HepG2 (cell line): ENCODE measurements at regions not wholly inside any gene's neighbourhood (a gene's known extent, or its start where the extent isn't known, plus 50 kb on each side); places are given as distances from the start of the nearest gene placed in this dataset.
A peak's percentile ranks its signal among the peaks of the same experiment; 100 is the strongest.

ENCODE experiments used
- ASH2L ChIP-seq: fragments of 300-600, 200-600 bp; sonication (generic); IDR thresholded peaks from 2 replicates; pipeline ENCODE4 v1.7.0; 2017; ENCODE audit warnings: low read depth, mild to moderate bottlenecking, moderate library complexity, mixed read lengths, low read length; ENCODE audit not compliant: insufficient read length
- CBX5 ChIP-seq: sonication (generic); formaldehyde crosslinking; IDR thresholded peaks from 2 replicates; pipeline ENCODE4 v1.4.0; 2020; ENCODE audit warnings: missing genetic modification reagents, borderline replicate concordance
- DBP ChIP-seq: sonication (generic); formaldehyde crosslinking; IDR thresholded peaks from 2 replicates; pipeline ENCODE4 v1.4.0; 2020; ENCODE audit warnings: missing genetic modification reagents; ENCODE audit errors: not compliant biosample characterization
- FOSL2 ChIP-seq: sonication (generic); formaldehyde crosslinking; IDR thresholded peaks from 2 replicates; pipeline ENCODE4 v1.4.0; 2020; ENCODE audit warnings: missing genetic modification reagents
- JUNB ChIP-seq: sonication (generic); formaldehyde crosslinking; IDR thresholded peaks from 2 replicates; pipeline ENCODE4 v1.8.0; 2022; ENCODE audit warnings: missing genetic modification reagents, mild to moderate bottlenecking, borderline replicate concordance
- NAIF1 ChIP-seq: sonication (generic); formaldehyde crosslinking; IDR thresholded peaks from 2 replicates; pipeline ENCODE4 v1.5.0; 2020; ENCODE audit warnings: mild to moderate bottlenecking, missing genetic modification reagents, borderline replicate concordance
- NFE2L1 ChIP-seq: sonication (generic); formaldehyde crosslinking; IDR thresholded peaks from 2 replicates; pipeline ENCODE4 v1.4.0; 2020; ENCODE audit warnings: missing genetic modification reagents, mild to moderate bottlenecking, borderline replicate concordance
- NR2F2 ChIP-seq: IDR thresholded peaks from 2 replicates; pipeline ENCODE4 v1.6.1; 2012; ENCODE audit warnings: low read depth, inconsistent platforms, borderline replicate concordance
- PAXIP1 ChIP-seq: sonication (generic); formaldehyde crosslinking; conservative IDR thresholded peaks from 2 replicates; pipeline ENCODE4 v1.4.0; 2020; ENCODE audit warnings: mild to moderate bottlenecking, missing genetic modification reagents, moderate library complexity
- POLR2AphosphoS5 ChIP-seq: IDR thresholded peaks from 2 replicates; pipeline ENCODE4 v1.6.1; 2012; ENCODE audit warnings: low read depth, low read length
- RBFOX2 ChIP-seq: fragments of 200-400 bp; formaldehyde crosslinking; IDR thresholded peaks from 2 replicates; pipeline ENCODE4 v1.6.1; 2017; ENCODE audit warnings: low read depth, mild to moderate bottlenecking, low read length
- RFX5 ChIP-seq: IDR thresholded peaks from 2 replicates; pipeline ENCODE4 v1.6.1; 2011; ENCODE audit warnings: low read depth, low read length, improper control_type of control experiment
- RFXAP ChIP-seq: sonication (generic); formaldehyde crosslinking; IDR thresholded peaks from 2 replicates; pipeline ENCODE4 v1.4.0; 2020; ENCODE audit warnings: missing genetic modification reagents, borderline replicate concordance
- RXRB ChIP-seq: IDR thresholded peaks from 2 replicates; pipeline ENCODE4 v1.6.1; 2016; ENCODE audit warnings: borderline replicate concordance, missing genetic modification reagents, missing compliant biosample characterization
- SALL2 ChIP-seq: sonication (generic); formaldehyde crosslinking; IDR thresholded peaks from 2 replicates; pipeline ENCODE4 v1.8.1; 2023; ENCODE audit warnings: mild to moderate bottlenecking, missing genetic modification reagents, inconsistent platforms
- TAF1 ChIP-seq: sonication (generic); formaldehyde crosslinking; IDR thresholded peaks from 2 replicates; pipeline ENCODE4 v1.4.0; 2020; ENCODE audit warnings: missing genetic modification reagents
- XRCC5 ChIP-seq: fragments of 200-400 bp; formaldehyde crosslinking; optimal IDR thresholded peaks from 2 replicates; pipeline ENCODE3; 2017; ENCODE audit warnings: mild to moderate bottlenecking, low read length
- ZBTB39 ChIP-seq: sonication (generic); formaldehyde crosslinking; IDR thresholded peaks from 2 replicates; pipeline ENCODE4 v1.5.0; 2020; ENCODE audit warnings: missing genetic modification reagents
- ZKSCAN1 ChIP-seq: fragments of 150-350 bp; IDR thresholded peaks from 2 replicates; pipeline ENCODE4 v1.6.1; 2014; ENCODE audit warnings: low read length
- ZNF20 ChIP-seq: sonication (generic); formaldehyde crosslinking; IDR thresholded peaks from 2 replicates; pipeline ENCODE4 v1.4.0; 2020; ENCODE audit warnings: mild to moderate bottlenecking, moderate library complexity, missing genetic modification reagents
- ZNF225 ChIP-seq: sonication (generic); formaldehyde crosslinking; IDR thresholded peaks from 2 replicates; pipeline ENCODE4 v1.4.0; 2020; ENCODE audit warnings: mild to moderate bottlenecking, missing genetic modification reagents
- ZNF235 ChIP-seq: sonication (generic); formaldehyde crosslinking; IDR thresholded peaks from 2 replicates; pipeline ENCODE4 v1.8.1; 2023; ENCODE audit warnings: mild to moderate bottlenecking, missing genetic modification reagents, borderline replicate concordance
- ZNF484 ChIP-seq: sonication (generic); formaldehyde crosslinking; IDR thresholded peaks from 2 replicates; pipeline ENCODE4 v1.5.1; 2020; ENCODE audit warnings: mild to moderate bottlenecking, low read depth, missing genetic modification reagents, borderline replicate concordance
- ZNF563 ChIP-seq: sonication (generic); formaldehyde crosslinking; IDR thresholded peaks from 2 replicates; pipeline ENCODE4 v1.8.0; 2022; ENCODE audit warnings: mild to moderate bottlenecking, moderate library complexity, missing genetic modification reagents
- ZNF781 ChIP-seq: sonication (generic); formaldehyde crosslinking; IDR thresholded peaks from 2 replicates; pipeline ENCODE4 v1.5.1; 2020; ENCODE audit warnings: borderline replicate concordance, mild to moderate bottlenecking, missing genetic modification reagents; ENCODE audit errors: not compliant biosample characterization
- ZSCAN31 ChIP-seq: sonication (generic); formaldehyde crosslinking; IDR thresholded peaks from 2 replicates; pipeline ENCODE4 v1.5.0; 2020; ENCODE audit warnings: low read depth, mild to moderate bottlenecking, missing genetic modification reagents
- ZZZ3 ChIP-seq: sonication (generic); formaldehyde crosslinking; IDR thresholded peaks from 2 replicates; pipeline ENCODE4 v1.4.0; 2020; ENCODE audit warnings: missing genetic modification reagents, mild to moderate bottlenecking, borderline replicate concordance

- no peak for TF ChIP-seq JUNB (CRISPR knock-in tag)
- no peak for TF ChIP-seq ZNF20
- peak; percentile 80 for TF ChIP-seq RXRB (CRISPR knock-in tag)
- no peak for TF ChIP-seq RFXAP (CRISPR knock-in tag)
- TF ChIP-seq NR2F2, result no peak
- TF ChIP-seq SALL2 (CRISPR knock-in tag), result no peak
- no peak for TF ChIP-seq DBP
- TF ChIP-seq PAXIP1 (CRISPR knock-in tag), result peak; percentile 68
- TF ChIP-seq ZZZ3 (CRISPR knock-in tag), result no peak
- no peak for TF ChIP-seq ZSCAN31 (CRISPR knock-in tag)
- no peak for TF ChIP-seq ZNF235 (CRISPR knock-in tag)
- TF ChIP-seq CBX5 (CRISPR knock-in tag), result no peak
- TF ChIP-seq ZBTB39 (CRISPR knock-in tag), result no peak
- TF ChIP-seq NFE2L1, result no peak
- no peak for TF ChIP-seq FOSL2 (CRISPR knock-in tag)
- no peak for TF ChIP-seq POLR2AphosphoS5
- TF ChIP-seq ZNF563, result no peak
- no peak for TF ChIP-seq TAF1 (CRISPR knock-in tag)
- TF ChIP-seq ZKSCAN1, result no peak
- TF ChIP-seq ZNF225, result no peak
- no peak for TF ChIP-seq ZNF484 (CRISPR knock-in tag)
- no peak for TF ChIP-seq ZNF781 (CRISPR knock-in tag)
- no peak for TF ChIP-seq RBFOX2
- no peak for TF ChIP-seq RFX5
- peak; percentile 36 for TF ChIP-seq ASH2L
- TF ChIP-seq NAIF1 (CRISPR knock-in tag), result no peak
- no peak for TF ChIP-seq XRCC5
These were observed 51.0 kb upstream of the RCBTB2 start (continued) for GRCh38 chr13:48583859-48584311.
